HG03039 (cell line): ENCODE measurements at regions not wholly inside any gene's neighbourhood (a gene's known extent, or its start where the extent isn't known, plus 50 kb on each side); places are given as distances from the start of the nearest gene placed in this dataset.

Experiments
- ATAC-seq: cut with Tn5 transposase; IDR thresholded peaks from one replicate; pipeline ENCODE4 v1.9.1; 2021; ENCODE audit warnings: mild to moderate bottlenecking, moderate library complexity; ENCODE audit not compliant: unreplicated experiment

- no peak for ATAC-seq
Observed at GRCh38 chr2:82896117-82896516, 1563.0 kb downstream of the SUCLG1 start.

GRCh38 chr2:82893190-82893589, 1565.9 kb downstream of the SUCLG1 start:
- ATAC-seq, result no peak

- no peak for ATAC-seq
Observed at GRCh38 chr2:82879803-82880202, 1579.3 kb downstream of the SUCLG1 start.

GRCh38 chr2:82875858-82876257, 1583.2 kb downstream of the SUCLG1 start:
- no peak for ATAC-seq

GRCh38 chr2:82857967-82858366, 1601.1 kb downstream of the SUCLG1 start:
- no peak for ATAC-seq

GRCh38 chr2:82853299-82853698, 1605.8 kb downstream of the SUCLG1 start:
- ATAC-seq, result no peak

GRCh38 chr2:82852787-82853186, 1606.3 kb downstream of the SUCLG1 start:
- ATAC-seq, result no peak

- no peak for ATAC-seq
Observed at GRCh38 chr2:82848285-82848684, 1610.8 kb downstream of the SUCLG1 start.

GRCh38 chr2:82839036-82839435, 1620.0 kb downstream of the SUCLG1 start:
- no peak for ATAC-seq

GRCh38 chr2:82837588-82838304, 1621.3 kb downstream of the SUCLG1 start:
- no peak for ATAC-seq

- no peak for ATAC-seq
Observed at GRCh38 chr2:82834893-82835292, 1624.2 kb downstream of the SUCLG1 start.

GRCh38 chr2:82827426-82827825, 1631.7 kb downstream of the SUCLG1 start:
- no peak for ATAC-seq

- ATAC-seq, result no peak
Observed at GRCh38 chr2:82826437-82826836, 1632.6 kb downstream of the SUCLG1 start.

- ATAC-seq, result no peak
Observed at GRCh38 chr2:82825410-82826090, 1633.5 kb downstream of the SUCLG1 start.

GRCh38 chr2:82823892-82824291, 1635.2 kb downstream of the SUCLG1 start:
- ATAC-seq, result no peak

GRCh38 chr2:82819951-82820350, 1639.1 kb downstream of the SUCLG1 start:
- ATAC-seq, result no peak

GRCh38 chr2:82814146-82814545, 1644.9 kb downstream of the SUCLG1 start:
- no peak for ATAC-seq

- ATAC-seq, result no peak
Observed at GRCh38 chr2:82811946-82812345, 1647.1 kb downstream of the SUCLG1 start.

- no peak for ATAC-seq
Observed at GRCh38 chr2:82803307-82803706, 1655.8 kb downstream of the SUCLG1 start.

- no peak for ATAC-seq
Observed at GRCh38 chr2:82797469-82797868, 1661.6 kb downstream of the SUCLG1 start.

- ATAC-seq, result no peak
Observed at GRCh38 chr2:82796132-82796531, 1662.9 kb downstream of the SUCLG1 start.

GRCh38 chr2:82795446-82795845, 1663.6 kb downstream of the SUCLG1 start:
- ATAC-seq, result no peak
